LNCAP (cell line): ENCODE measurements at regions not wholly inside any gene's neighbourhood (a gene's known extent, or its start where the extent isn't known, plus 50 kb on each side); places are given as distances from the start of the nearest gene placed in this dataset.

ENCODE experiments used
- TF ChIP-seq, protein P1 (sequence below): fragments of 450-650 bp; IDR thresholded peaks from 2 replicates; pipeline ENCODE4 v1.5.1; 2017; ENCODE audit warnings: mild to moderate bottlenecking

GRCh38 chr6:49325891-49326290 lies 137.2 kb downstream of the MMUT start:
- TF ChIP-seq, protein P1, sequence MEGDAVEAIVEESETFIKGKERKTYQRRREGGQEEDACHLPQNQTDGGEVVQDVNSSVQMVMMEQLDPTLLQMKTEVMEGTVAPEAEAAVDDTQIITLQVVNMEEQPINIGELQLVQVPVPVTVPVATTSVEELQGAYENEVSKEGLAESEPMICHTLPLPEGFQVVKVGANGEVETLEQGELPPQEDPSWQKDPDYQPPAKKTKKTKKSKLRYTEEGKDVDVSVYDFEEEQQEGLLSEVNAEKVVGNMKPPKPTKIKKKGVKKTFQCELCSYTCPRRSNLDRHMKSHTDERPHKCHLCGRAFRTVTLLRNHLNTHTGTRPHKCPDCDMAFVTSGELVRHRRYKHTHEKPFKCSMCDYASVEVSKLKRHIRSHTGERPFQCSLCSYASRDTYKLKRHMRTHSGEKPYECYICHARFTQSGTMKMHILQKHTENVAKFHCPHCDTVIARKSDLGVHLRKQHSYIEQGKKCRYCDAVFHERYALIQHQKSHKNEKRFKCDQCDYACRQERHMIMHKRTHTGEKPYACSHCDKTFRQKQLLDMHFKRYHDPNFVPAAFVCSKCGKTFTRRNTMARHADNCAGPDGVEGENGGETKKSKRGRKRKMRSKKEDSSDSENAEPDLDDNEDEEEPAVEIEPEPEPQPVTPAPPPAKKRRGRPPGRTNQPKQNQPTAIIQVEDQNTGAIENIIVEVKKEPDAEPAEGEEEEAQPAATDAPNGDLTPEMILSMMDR = no peak

GRCh38 chr6:49322861-49323260 lies 140.2 kb downstream of the MMUT start:
- TF ChIP-seq, protein P1 = no peak

- TF ChIP-seq, protein P1 = no peak
Observed at GRCh38 chr6:49321561-49322072, 141.4 kb downstream of the MMUT start.

DNA sequence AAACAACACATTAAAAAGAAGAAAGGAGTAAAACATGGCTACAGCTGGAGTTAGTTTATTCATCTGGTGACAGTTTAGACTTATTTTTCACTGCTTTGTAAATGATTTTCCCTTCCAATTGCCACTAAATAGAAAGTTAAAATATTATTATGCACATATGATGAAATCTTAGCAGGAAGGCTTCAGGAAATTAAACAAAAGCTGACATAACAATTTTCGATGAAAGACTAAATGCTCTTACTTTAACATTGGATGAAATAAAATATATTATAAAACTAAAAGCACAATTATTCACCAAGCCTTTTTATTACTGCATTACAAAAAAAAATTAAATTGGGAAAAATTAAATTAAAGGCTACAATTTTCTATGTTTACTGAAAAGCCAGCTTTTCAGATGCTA lies 158.0 kb downstream of the MMUT start:
- TF ChIP-seq, protein P1 = no peak

DNA sequence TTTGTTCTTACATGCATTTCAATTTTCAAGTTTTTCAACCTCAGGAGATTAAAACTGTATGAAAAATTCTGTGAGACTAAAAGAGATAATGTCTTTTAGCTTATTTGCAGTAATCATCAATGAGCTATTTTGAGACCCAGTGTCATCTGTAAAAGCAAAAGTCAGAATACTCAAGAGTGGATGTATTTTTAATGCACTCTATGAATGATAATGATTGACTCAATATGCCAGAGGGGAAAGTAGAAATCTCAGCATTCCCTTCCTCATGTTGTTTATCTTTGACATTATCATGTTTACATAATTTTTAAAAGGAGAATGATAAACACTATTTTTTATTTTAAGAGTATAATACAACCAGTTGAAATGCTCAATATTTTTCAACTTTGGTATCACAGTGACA lies 162.1 kb downstream of the MMUT start:
- TF ChIP-seq, protein P1 = no peak

GRCh38 chr6:49300443-49300842 lies 162.6 kb downstream of the MMUT start:
- TF ChIP-seq, protein P1 = no peak

DNA sequence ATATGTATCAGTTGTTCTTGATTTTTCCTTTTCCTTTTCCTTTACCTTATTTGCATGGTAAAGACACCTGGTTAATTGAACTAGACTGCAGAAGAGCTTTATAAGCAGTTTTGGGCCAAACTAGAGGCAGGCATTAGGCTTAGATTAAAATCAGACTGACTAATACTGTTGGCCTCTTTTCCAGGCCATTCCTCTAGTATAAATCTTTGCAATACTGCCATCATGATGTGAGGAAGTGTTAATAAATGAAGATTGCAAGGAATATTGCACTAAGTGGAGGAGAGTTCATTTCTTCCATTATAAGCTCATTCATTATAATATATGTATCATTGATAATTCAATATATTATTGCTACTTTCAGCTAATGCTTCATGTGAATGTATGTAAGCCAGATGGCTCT lies 163.8 kb downstream of the MMUT start:
- TF ChIP-seq, protein P1 = peak; percentile 11; the same call in 1 of the 2 replicates

- TF ChIP-seq, protein P1 = no peak
Observed at GRCh38 chr6:49284180-49284579, 178.9 kb downstream of the MMUT start.
